PC-3 (cell line): ENCODE measurements at regions not wholly inside any gene's neighbourhood (a gene's known extent, or its start where the extent isn't known, plus 50 kb on each side); places are given as distances from the start of the nearest gene placed in this dataset.
A peak's percentile ranks its signal among the peaks of the same experiment; 100 is the strongest.

Source experiments
- ATAC-seq: fragments of 200-7000 bp; cut with Tn5 transposase; 2 replicates; pipeline ENCODE4 v1.9.1; 2020; ENCODE audit warnings: mild to moderate bottlenecking, moderate library complexity
- BruUV-seq: library from RNA; stranded (reverse); fragments of 400-500 nt; replicated peaks from 2 replicates; lab custom pipeline; 2021; lab: Mats Ljungman, UMichigan
- CTCF ChIA-PET: fragments of 300-600 bp; sonication (Branson Sonifier 250); formaldehyde crosslinking; loops from one replicate; lab custom pipeline; 2022; ENCODE audit warnings: antibody characterized with exemption; lab: Charles Lee
- POLR2A ChIA-PET: fragments of 300-600 bp; sonication (Branson Sonifier 250); formaldehyde crosslinking; loops from one replicate; lab custom pipeline; 2022; ENCODE audit warnings: antibody characterized with exemption; ENCODE audit not compliant: unreplicated experiment; lab: Charles Lee
- DNase-seq: peaks from one replicate; pipeline ENCODE4 v3.0.0-alpha.2; 2015
- H2AFZ ChIP-seq: fragments of 300-600 bp; sonication (generic); 2 replicates; pipeline ENCODE4 v1.6.0; 2016; ENCODE audit warnings: antibody characterized with exemption, low read length
- H3F3A ChIP-seq: fragments of 300-600 bp; sonication (generic); one replicate; pipeline ENCODE4 v1.6.0; 2017; ENCODE audit warnings: antibody characterized with exemption, low read length, control low read depth, mild to moderate bottlenecking; ENCODE audit not compliant: unreplicated experiment
- H3K27ac ChIP-seq: fragments of 300-600 bp; sonication (generic); 2 replicates; pipeline ENCODE4 v1.5.1; 2016; ENCODE audit warnings: mild to moderate bottlenecking, low read length
- H3K27me3 ChIP-seq: fragments of 300-600 bp; sonication (generic); 2 replicates; pipeline ENCODE4 v1.6.1; 2016; ENCODE audit warnings: low read length, mixed read lengths
- H3K36me3 ChIP-seq: fragments of 300-600 bp; sonication (generic); 2 replicates; pipeline ENCODE4 v1.6.1; 2016; ENCODE audit warnings: low read depth, mixed run types, low read length, mixed read lengths
- H3K4me1 ChIP-seq: fragments of 300-600 bp; sonication (generic); 2 replicates; pipeline ENCODE4 v1.5.1; 2016; ENCODE audit warnings: low read length; ENCODE audit not compliant: insufficient read depth
- H3K4me2 ChIP-seq: fragments of 300-600 bp; sonication (generic); 2 replicates; pipeline ENCODE4 v1.6.0; 2016; ENCODE audit warnings: low read length
- H3K4me3 ChIP-seq: fragments of 300-600 bp; sonication (generic); 2 replicates; pipeline ENCODE4 v1.5.1; 2016; ENCODE audit warnings: mild to moderate bottlenecking, low read length, mixed read lengths
- H3K79me2 ChIP-seq: fragments of 300-600 bp; sonication (generic); 2 replicates; pipeline ENCODE4 v1.6.1; 2017; ENCODE audit warnings: low read length, mixed read lengths
- H3K9ac ChIP-seq: fragments of 300-600 bp; sonication (generic); 2 replicates; pipeline ENCODE4 v1.6.0; 2016; ENCODE audit warnings: mild to moderate bottlenecking, low read length
- H3K9me2 ChIP-seq: fragments of 300-600 bp; sonication (generic); replicated peaks from 2 replicates; pipeline ENCODE4 v1.6.1; 2016; ENCODE audit warnings: mixed run types, low read length, mixed read lengths
- H3K9me3 ChIP-seq: fragments of 300-600 bp; sonication (generic); 2 replicates; pipeline ENCODE4 v1.6.1; 2016; ENCODE audit warnings: low read length, mixed read lengths
- H4K20me1 ChIP-seq: fragments of 300-600 bp; sonication (generic); 2 replicates; pipeline ENCODE4 v1.6.1; 2016; ENCODE audit warnings: low read length, mixed read lengths
- EZH2 ChIP-seq: fragments of 300-600 bp; sonication (generic); IDR thresholded peaks from one replicate; pipeline ENCODE4 v1.6.1; 2017; ENCODE audit warnings: antibody characterized with exemption, mild to moderate bottlenecking, low read length; ENCODE audit not compliant: unreplicated experiment
- EZH2phosphoT487 ChIP-seq: fragments of 300-600 bp; sonication (generic); IDR thresholded peaks from 2 replicates; pipeline ENCODE4 v1.6.1; 2018; ENCODE audit warnings: mild to moderate bottlenecking, antibody characterized with exemption, low read length, borderline replicate concordance
- intact Hi-C: fragments of 100-400 bp; cut with micrococcal nuclease; formaldehyde crosslinking; loops from 2 replicates; pipeline ENCODE4 v1.9.0; 2023
- TF ChIP-seq, protein P1 (sequence below): fragments of 300-600 bp; sonication (generic); conservative IDR thresholded peaks from 2 replicates; pipeline ENCODE4 v1.5.1; 2017; ENCODE audit warnings: antibody characterized with exemption, low read depth, mild to moderate bottlenecking, low read length

DNA sequence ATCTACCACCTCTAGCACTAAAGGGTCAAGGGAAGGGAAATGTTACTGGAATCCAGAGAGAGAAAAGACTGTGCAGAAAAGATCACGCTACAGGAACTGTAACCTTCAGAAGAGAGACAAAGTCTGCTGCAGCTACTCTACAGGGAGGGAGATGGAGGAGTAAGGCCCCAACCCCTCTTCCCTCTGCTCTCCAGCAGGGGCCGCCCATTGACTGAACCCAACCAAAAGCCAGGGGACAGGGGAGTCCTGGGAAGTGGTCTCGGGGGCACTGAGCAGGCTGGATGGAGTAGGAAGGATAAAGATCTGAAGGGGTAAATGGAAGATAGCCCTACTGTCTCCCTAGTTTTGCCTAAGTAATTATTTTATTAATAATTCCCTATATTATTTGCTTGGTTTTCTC, 72.8 kb upstream of the NR5A2 start:
- intact Hi-C loops = loop anchor here (1.0 to 10.0 kb wide), 2 partner anchors 322 to 560 kb away; no protein-coding TSS in a partner anchor
- BruUV-seq = no TSS peak
- Histone ChIP-seq H4K20me1 (no peaks in the 10 kb centered on the region), H3K79me2 (no peaks in the 10 kb centered on the region), H3K36me3 (no peaks in the 10 kb centered on the region), H3K4me1 (no peaks in the 10 kb centered on the region), H2AFZ (no peak overlapping the region), H3F3A (no peaks in the 10 kb centered on the region), H3K9ac (no peak overlapping the region), H3K27ac (no peak overlapping the region), H3K9me2 (no peaks in the 10 kb centered on the region), H3K4me3 (no peak overlapping the region), H3K9me3 (no peaks in the 10 kb centered on the region), H3K4me2 (no peak overlapping the region), H3K27me3 (no peaks in the 10 kb centered on the region)
- CTCF ChIA-PET = interaction anchor here (0.6 kb wide), 1 partner anchor 322 kb away, joined by 4 read pairs; no protein-coding TSS in a partner anchor
- peak; percentile 87 for ATAC-seq
- POLR2A ChIA-PET = no interaction called here
- peak; percentile 67 for DNase-seq
- TF ChIP-seq EZH2 = no peak
- TF ChIP-seq, protein P1, sequence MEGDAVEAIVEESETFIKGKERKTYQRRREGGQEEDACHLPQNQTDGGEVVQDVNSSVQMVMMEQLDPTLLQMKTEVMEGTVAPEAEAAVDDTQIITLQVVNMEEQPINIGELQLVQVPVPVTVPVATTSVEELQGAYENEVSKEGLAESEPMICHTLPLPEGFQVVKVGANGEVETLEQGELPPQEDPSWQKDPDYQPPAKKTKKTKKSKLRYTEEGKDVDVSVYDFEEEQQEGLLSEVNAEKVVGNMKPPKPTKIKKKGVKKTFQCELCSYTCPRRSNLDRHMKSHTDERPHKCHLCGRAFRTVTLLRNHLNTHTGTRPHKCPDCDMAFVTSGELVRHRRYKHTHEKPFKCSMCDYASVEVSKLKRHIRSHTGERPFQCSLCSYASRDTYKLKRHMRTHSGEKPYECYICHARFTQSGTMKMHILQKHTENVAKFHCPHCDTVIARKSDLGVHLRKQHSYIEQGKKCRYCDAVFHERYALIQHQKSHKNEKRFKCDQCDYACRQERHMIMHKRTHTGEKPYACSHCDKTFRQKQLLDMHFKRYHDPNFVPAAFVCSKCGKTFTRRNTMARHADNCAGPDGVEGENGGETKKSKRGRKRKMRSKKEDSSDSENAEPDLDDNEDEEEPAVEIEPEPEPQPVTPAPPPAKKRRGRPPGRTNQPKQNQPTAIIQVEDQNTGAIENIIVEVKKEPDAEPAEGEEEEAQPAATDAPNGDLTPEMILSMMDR = peak; percentile 97
- TF ChIP-seq EZH2phosphoT487 = no peak

DNA sequence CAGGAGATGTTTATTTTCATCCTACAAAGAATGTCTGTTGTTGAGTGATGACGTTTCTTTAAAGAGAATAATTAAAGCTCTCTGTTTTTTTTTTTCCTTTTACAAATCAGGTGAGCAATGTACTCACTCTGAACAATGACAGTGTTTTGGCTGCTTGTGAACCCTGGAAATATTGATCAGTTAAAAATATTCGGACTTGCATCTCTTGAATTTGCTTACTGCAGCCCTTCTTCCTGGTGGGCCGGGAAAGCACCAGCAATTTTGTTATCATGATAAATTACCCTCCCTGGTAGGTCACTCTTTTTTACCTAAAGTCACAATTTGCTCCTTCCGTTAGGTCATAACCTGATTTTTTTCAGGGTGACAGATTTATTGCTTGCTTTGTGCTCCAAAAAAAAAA, 72.3 kb upstream of the NR5A2 start:
- H3K4me1 ChIP-seq = no peaks in the 10 kb centered on the region
- no peak overlapping the region for H3K9ac ChIP-seq
- H3K36me3 ChIP-seq = no peaks in the 10 kb centered on the region
- no peak overlapping the region for H3K4me3 ChIP-seq
- intact Hi-C loops = loop anchor here (10.0 kb wide), 1 partner anchor 560 kb away; no protein-coding TSS in a partner anchor
- H2AFZ ChIP-seq = no peak overlapping the region
- no peaks in the 10 kb centered on the region for H3K27me3 ChIP-seq
- ChIA-PET POLR2A (no interaction called here), CTCF (interaction anchor here (0.7 kb wide), 1 partner anchor 84 kb away, joined by 3 read pairs; no protein-coding TSS in a partner anchor)
- no peaks in the 10 kb centered on the region for H3K9me3 ChIP-seq
- DNase-seq = no peak
- no peaks in the 10 kb centered on the region for H3F3A ChIP-seq
- H3K79me2 ChIP-seq = no peaks in the 10 kb centered on the region
- H3K4me2 ChIP-seq = no peak overlapping the region
- H4K20me1 ChIP-seq = no peaks in the 10 kb centered on the region
- H3K9me2 ChIP-seq = no peaks in the 10 kb centered on the region
- ATAC-seq = no peak
- no peak overlapping the region for H3K27ac ChIP-seq
- TF ChIP-seq EZH2phosphoT487 (no peak), EZH2 (no peak)
- TF ChIP-seq, protein P1 = no peak
- BruUV-seq = no TSS peak

DNA sequence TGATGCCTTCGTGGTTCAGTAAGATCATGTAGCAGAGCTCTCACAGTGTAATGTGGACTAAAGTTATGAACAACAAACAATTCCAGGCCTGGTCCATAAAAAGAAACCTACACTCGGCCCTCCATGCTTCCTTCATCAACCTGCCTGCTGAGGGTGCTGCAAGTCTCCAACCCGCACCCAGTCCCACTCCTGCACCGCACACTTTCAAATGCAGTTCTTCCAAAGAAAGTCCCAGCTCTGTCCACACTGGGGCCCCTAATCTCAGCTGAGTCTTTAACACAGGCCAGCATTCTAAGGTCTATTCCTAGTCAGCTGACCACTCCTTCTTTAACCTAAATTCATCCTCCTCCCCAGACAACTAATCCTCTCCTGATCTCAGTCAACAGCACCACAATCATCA, 71.5 kb upstream of the NR5A2 start:
- TF ChIP-seq, protein P1 = peak; percentile 13
- no peak for TF ChIP-seq EZH2
- TF ChIP-seq EZH2phosphoT487 = no peak
- no peaks in the 10 kb centered on the region for H3F3A ChIP-seq
- no peak overlapping the region for H2AFZ ChIP-seq
- no peaks in the 10 kb centered on the region for H4K20me1 ChIP-seq
- no peak for DNase-seq
- H3K9ac ChIP-seq = no peak overlapping the region
- H3K9me3 ChIP-seq = no peaks in the 10 kb centered on the region
- no peaks in the 10 kb centered on the region for H3K79me2 ChIP-seq
- intact Hi-C loops = loop anchor here (10.0 kb wide), 1 partner anchor 559 kb away; no protein-coding TSS in a partner anchor
- H3K9me2 ChIP-seq = no peaks in the 10 kb centered on the region
- CTCF ChIA-PET = interaction anchor here (0.7 kb wide), 1 partner anchor 83 kb away, joined by 3 read pairs; no protein-coding TSS in a partner anchor
- H3K4me2 ChIP-seq = no peak overlapping the region
- no peaks in the 10 kb centered on the region for H3K4me1 ChIP-seq
- H3K27ac ChIP-seq = no peak overlapping the region
- no peak overlapping the region for H3K4me3 ChIP-seq
- no peaks in the 10 kb centered on the region for H3K36me3 ChIP-seq
- peak; percentile 39; the same call in 1 of the 2 replicates for ATAC-seq
- POLR2A ChIA-PET = no interaction called here
- no TSS peak for BruUV-seq
- no peaks in the 10 kb centered on the region for H3K27me3 ChIP-seq
